Esophagus muscularis mucosa (tissue), 4 donors: ENCODE measurements at regions not wholly inside any gene's neighbourhood (a gene's known extent, or its start where the extent isn't known, plus 50 kb on each side); places are given as distances from the start of the nearest gene placed in this dataset.

Experiments
- DNase-seq: peaks from one replicate; pipeline ENCODE4 v3.0.0-alpha.2; 2017; ENCODE audit errors: extremely low spot score
- H3K27ac ChIP-seq, 4 donors: fragments of 200-600 bp; sonication (generic); replicated peaks in 1 of 4; 1 replicate in 3 of 4; 2 replicates in 1 of 4; pipeline ENCODE4 v1.5.1; 2016 to 2019; ENCODE audit warnings: mild to moderate bottlenecking in 1 of 4
- H3K27me3 ChIP-seq, 4 donors: fragments of 200-600 bp; sonication (generic); one replicate each; pipeline versions ENCODE4 v1.5.1 to v1.6.0; 2016 to 2019
- H3K36me3 ChIP-seq, 4 donors: fragments of 200-600 bp; sonication (generic); one replicate each; pipeline ENCODE4 v1.5.1; 2016 to 2019
- H3K4me1 ChIP-seq, 4 donors: fragments of 200-600 bp; sonication (generic); one replicate each; pipeline ENCODE4 v1.5.1; 2016 to 2019
- H3K4me3 ChIP-seq, 4 donors: fragments of 200-600 bp; sonication (generic); 1 replicate in 2 of 4; 2 replicates in 2 of 4; pipeline ENCODE4 v1.5.1; 2016 to 2019; ENCODE audit warnings: mild to moderate bottlenecking in 4 of 4, moderate library complexity in 1 of 4
- H3K9me3 ChIP-seq, 4 donors: fragments of 200-600 bp; sonication (generic); 1 replicate in 3 of 4; 2 replicates in 1 of 4; pipeline ENCODE4 v1.5.1; 2016 to 2019
- CTCF ChIP-seq, 3 experiments: fragments of 200-600 bp in 2 of 3; fragments of 450-650 bp in 1 of 3; sonication (generic) in 2 of 3; IDR thresholded peaks; one replicate each; pipeline ENCODE4 v1.5.1; 2017 to 2019; ENCODE audit warnings: antibody characterized with exemption in 3 of 3, mild to moderate bottlenecking in 2 of 3, moderate library complexity in 1 of 3
- EP300 ChIP-seq: sonication (generic); formaldehyde crosslinking; IDR thresholded peaks from one replicate; pipeline ENCODE4 v1.6.1; 2017; ENCODE audit warnings: antibody characterized with exemption
- POLR2A ChIP-seq: fragments of 450-650 bp; IDR thresholded peaks from one replicate; pipeline ENCODE4 v1.6.1; 2017; ENCODE audit warnings: antibody characterized with exemption, moderate library complexity, mild to moderate bottlenecking, low read depth
- POLR2AphosphoS5 ChIP-seq, 2 donors: sonication (generic); formaldehyde crosslinking; IDR thresholded peaks; one replicate each; pipeline ENCODE4 v1.6.1; 2017; ENCODE audit warnings: antibody characterized with exemption in 2 of 2
- WGBS: methylation state at CpG from one replicate; pipeline ENCODE4 v1.1.5; 2018; 5-methylcytosine and 5-hydroxymethylcytosine counted together
- intact Hi-C: fragments of 100-400 bp; cut with DNase I; formaldehyde crosslinking; loops from one replicate; pipeline ENCODE4 v1.15.1; 2023

- WGBS: 51% methylated on average over 3 of the region's 3 CpGs
- Histone ChIP-seq H3K4me1 (peaks cover 0 to 29% (median 8%) of the 10 kb centered on the region in 4 donors), H3K27me3 (no peaks in the 10 kb centered on the region), H3K27ac (no peak overlapping the region), H3K4me3 (no peak overlapping the region), H3K36me3 (no peaks in the 10 kb centered on the region), H3K9me3 (no peaks in the 10 kb centered on the region)
- TF ChIP-seq CTCF (IDR thresholded peaks at IDR 0.05) (no peak), POLR2A (no peak), POLR2AphosphoS5 (IDR thresholded peaks at IDR 0.05) (no peak), EP300 (no peak)
- DNase-seq: no peak
- intact Hi-C loops: no loop called here
Observed at GRCh38 chr3:124621498-124621897, 108.8 kb upstream of the UMPS start.

DNA sequence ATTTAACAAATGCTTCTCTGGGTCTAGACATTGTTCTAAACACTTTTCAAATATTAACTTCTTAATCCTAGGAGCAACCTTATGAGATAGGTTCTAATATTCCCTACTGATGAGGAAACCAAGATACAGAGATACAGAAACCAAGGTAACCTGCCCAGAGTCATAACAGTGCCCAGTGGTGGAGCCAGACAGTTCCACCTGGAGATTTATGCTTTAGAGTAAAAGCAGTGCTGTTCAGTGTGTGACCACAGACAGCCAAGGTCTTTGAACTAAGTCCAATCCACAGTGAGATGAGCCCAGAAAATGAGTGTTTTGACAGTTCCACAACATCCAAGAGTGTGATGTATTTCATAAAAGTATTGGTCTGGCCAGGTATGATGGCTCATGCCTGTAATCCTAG is 105.2 kb upstream of the UMPS start:
- no peaks in the 10 kb centered on the region for H3K36me3 ChIP-seq
- H3K4me3 ChIP-seq: no peak overlapping the region
- no peaks in the 10 kb centered on the region for H3K27me3 ChIP-seq
- no peak for DNase-seq
- intact Hi-C loops: no loop called here
- H3K9me3 ChIP-seq: no peaks in the 10 kb centered on the region
- no peak for TF ChIP-seq POLR2A
- TF ChIP-seq POLR2AphosphoS5 (IDR thresholded peaks at IDR 0.05): no peak
- TF ChIP-seq EP300: no peak
- TF ChIP-seq CTCF (IDR thresholded peaks at IDR 0.05): no peak
- H3K27ac ChIP-seq: no peak overlapping the region
- H3K4me1 ChIP-seq: peaks cover 0 to 16% (median 6%) of the 10 kb centered on the region in 4 donors

DNA sequence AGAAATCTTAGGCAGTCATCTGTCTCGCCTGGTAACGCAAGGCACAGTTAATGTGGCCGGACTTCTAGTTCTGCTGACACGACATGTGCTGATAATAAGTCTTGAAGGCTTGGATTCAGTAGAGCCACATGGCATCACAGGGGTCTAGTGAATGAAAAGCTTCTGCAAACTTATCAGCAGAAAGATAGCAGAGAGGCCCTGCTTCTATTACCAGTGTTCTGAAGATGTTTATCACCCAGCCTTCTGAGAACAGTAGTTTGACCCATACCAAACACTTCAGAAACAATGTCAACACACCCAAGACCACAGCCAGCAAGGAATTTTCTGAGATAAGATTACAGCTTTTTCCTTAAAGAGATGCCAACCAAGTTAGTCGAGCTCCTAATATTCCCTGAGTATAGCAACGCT is 102.7 kb upstream of the UMPS start:
- intact Hi-C loops: no loop called here
- TF ChIP-seq EP300 (no peak), POLR2A (no peak), POLR2AphosphoS5 (IDR thresholded peaks at IDR 0.05) (no peak), CTCF (IDR thresholded peaks at IDR 0.05) (no peak)
- H3K9me3 ChIP-seq: no peaks in the 10 kb centered on the region
- 77% methylated on average over 6 of the region's 6 CpGs for WGBS
- H3K36me3 ChIP-seq: peaks cover 0 to 4% (median 2%) of the 10 kb centered on the region in 4 donors
- H3K27me3 ChIP-seq: no peaks in the 10 kb centered on the region
- H3K4me1 ChIP-seq: no peaks in the 10 kb centered on the region
- H3K4me3 ChIP-seq: no peak overlapping the region
- H3K27ac ChIP-seq: no peak overlapping the region
- DNase-seq: no peak

- intact Hi-C loops: no loop called here
- TF ChIP-seq POLR2AphosphoS5 (IDR thresholded peaks at IDR 0.05) (no peak), EP300 (no peak), CTCF (IDR thresholded peaks at IDR 0.05) (no peak), POLR2A (no peak)
- 80% methylated on average over 4 of the region's 4 CpGs for WGBS
Observed at GRCh38 chr3:124628863-124629262, 101.4 kb upstream of the UMPS start.

DNA sequence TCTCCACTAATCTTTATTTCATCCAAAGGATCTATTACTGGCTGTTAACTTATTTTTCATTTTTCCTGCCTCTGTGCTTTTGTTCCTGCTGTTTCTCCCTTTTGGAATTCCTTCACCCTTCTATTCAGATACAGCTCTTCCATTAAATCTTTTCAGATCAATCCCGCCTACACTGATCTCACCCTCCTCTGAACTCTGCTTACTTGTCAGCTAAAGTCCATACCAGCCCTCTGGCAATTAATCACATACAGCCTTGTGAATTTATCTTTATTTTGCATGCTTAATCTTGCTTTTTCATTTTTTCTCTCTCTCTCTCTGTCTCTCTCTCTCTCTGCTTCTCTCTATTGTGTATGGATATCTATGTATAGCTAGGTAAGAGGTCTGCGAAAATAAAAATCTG is 100.8 kb upstream of the UMPS start:
- no peak overlapping the region for H3K27ac ChIP-seq
- no peaks in the 10 kb centered on the region for H3K4me1 ChIP-seq
- WGBS: 100% methylated on average over 2 of the region's 2 CpGs
- no peaks in the 10 kb centered on the region for H3K27me3 ChIP-seq
- H3K4me3 ChIP-seq: no peak overlapping the region
- intact Hi-C loops: no loop called here
- H3K9me3 ChIP-seq: no peaks in the 10 kb centered on the region
- DNase-seq: no peak
- TF ChIP-seq POLR2AphosphoS5 (IDR thresholded peaks at IDR 0.05): no peak
- no peak for TF ChIP-seq POLR2A
- TF ChIP-seq EP300: no peak
- TF ChIP-seq CTCF (IDR thresholded peaks at IDR 0.05): no peak
- peaks cover 0 to 24% (median 13%) of the 10 kb centered on the region in 4 donors for H3K36me3 ChIP-seq

More at GRCh38 chr3:124628863-124629262, 101.4 kb upstream of the UMPS start:
- Histone ChIP-seq H3K27me3 (no peaks in the 10 kb centered on the region), H3K36me3 (peaks cover 0 to 18% (median 6%) of the 10 kb centered on the region in 4 donors), H3K27ac (no peak overlapping the region), H3K9me3 (no peaks in the 10 kb centered on the region), H3K4me3 (no peak overlapping the region), H3K4me1 (no peaks in the 10 kb centered on the region)
- no peak for DNase-seq
